Hepatocyte (in vitro differentiated cells): ENCODE measurements at regions not wholly inside any gene's neighbourhood (a gene's known extent, or its start where the extent isn't known, plus 50 kb on each side); places are given as distances from the start of the nearest gene placed in this dataset.
A peak's percentile ranks its signal among the peaks of the same experiment; 100 is the strongest.

Source experiments
- DNase-seq: peaks from one replicate; pipeline ENCODE4 v3.0.0-alpha.2; 2016; ENCODE audit warnings: low spot score
- H2AFZ ChIP-seq: fragments of 200-600 bp; sonication (generic); 2 replicates; pipeline ENCODE4 v1.6.0; 2016; ENCODE audit warnings: antibody characterized with exemption, mild to moderate bottlenecking
- H3K27ac ChIP-seq: fragments of 200-600 bp; sonication (generic); 2 replicates; pipeline ENCODE4 v1.5.1; 2016; ENCODE audit warnings: mild to moderate bottlenecking
- H3K27me3 ChIP-seq: fragments of 200-600 bp; sonication (generic); 2 replicates; pipeline ENCODE4 v1.6.1; 2016
- H3K36me3 ChIP-seq: fragments of 200-600 bp; sonication (generic); replicated peaks from 2 replicates; pipeline ENCODE4 v1.5.1; 2016; ENCODE audit warnings: low read depth; ENCODE audit not compliant: insufficient read depth
- H3K4me1 ChIP-seq: fragments of 200-600 bp; sonication (generic); 2 replicates; pipeline ENCODE4 v1.5.1; 2016; ENCODE audit warnings: mild to moderate bottlenecking, moderate library complexity; ENCODE audit not compliant: insufficient read depth
- H3K4me2 ChIP-seq: fragments of 200-600 bp; sonication (generic); 2 replicates; pipeline ENCODE4 v1.6.0; 2016
- H3K4me3 ChIP-seq: fragments of 200-600 bp; sonication (generic); 2 replicates; pipeline ENCODE4 v1.5.1; 2016; ENCODE audit warnings: mild to moderate bottlenecking
- H3K79me2 ChIP-seq: fragments of 200-600 bp; sonication (generic); 2 replicates; pipeline ENCODE4 v1.6.0; 2017; ENCODE audit warnings: mild to moderate bottlenecking
- H3K9me2 ChIP-seq: fragments of 200-600 bp; sonication (generic); replicated peaks from 2 replicates; pipeline ENCODE4 v1.6.0; 2017; ENCODE audit warnings: mild to moderate bottlenecking; ENCODE audit not compliant: insufficient read depth
- H3K9me3 ChIP-seq: fragments of 200-600 bp; sonication (generic); 2 replicates; pipeline ENCODE4 v1.5.1; 2016; ENCODE audit warnings: low read depth, mild to moderate bottlenecking
- H4K20me1 ChIP-seq: fragments of 200-600 bp; sonication (generic); 2 replicates; pipeline ENCODE4 v1.6.0; 2016; ENCODE audit warnings: mild to moderate bottlenecking; ENCODE audit not compliant: insufficient read depth, poor library complexity, severe bottlenecking
- CTCF ChIP-seq: fragments of 200-600 bp; sonication (generic); IDR thresholded peaks from 2 replicates; pipeline ENCODE4 v1.5.1; 2016; ENCODE audit warnings: antibody characterized with exemption, mild to moderate bottlenecking; ENCODE audit not compliant: poor library complexity
- EZH2 ChIP-seq: fragments of 200-600 bp; sonication (generic); IDR thresholded peaks from 2 replicates; pipeline ENCODE4 v1.6.1; 2016; ENCODE audit warnings: antibody characterized with exemption, mild to moderate bottlenecking, borderline replicate concordance
- EZH2phosphoT487 ChIP-seq: fragments of 200-600 bp; sonication (generic); IDR thresholded peaks from one replicate; pipeline ENCODE4 v1.6.1; 2018; ENCODE audit warnings: antibody characterized with exemption, mild to moderate bottlenecking, low read depth, moderate library complexity; ENCODE audit not compliant: unreplicated experiment, severe bottlenecking
- WGBS: methylation state at CpG from one replicate; pipeline ENCODE4 v1.1.6; 2016; ENCODE audit warnings: low lambda C conversion rate; ENCODE audit errors: missing lambda C conversion rate; 5-methylcytosine and 5-hydroxymethylcytosine counted together

DNA sequence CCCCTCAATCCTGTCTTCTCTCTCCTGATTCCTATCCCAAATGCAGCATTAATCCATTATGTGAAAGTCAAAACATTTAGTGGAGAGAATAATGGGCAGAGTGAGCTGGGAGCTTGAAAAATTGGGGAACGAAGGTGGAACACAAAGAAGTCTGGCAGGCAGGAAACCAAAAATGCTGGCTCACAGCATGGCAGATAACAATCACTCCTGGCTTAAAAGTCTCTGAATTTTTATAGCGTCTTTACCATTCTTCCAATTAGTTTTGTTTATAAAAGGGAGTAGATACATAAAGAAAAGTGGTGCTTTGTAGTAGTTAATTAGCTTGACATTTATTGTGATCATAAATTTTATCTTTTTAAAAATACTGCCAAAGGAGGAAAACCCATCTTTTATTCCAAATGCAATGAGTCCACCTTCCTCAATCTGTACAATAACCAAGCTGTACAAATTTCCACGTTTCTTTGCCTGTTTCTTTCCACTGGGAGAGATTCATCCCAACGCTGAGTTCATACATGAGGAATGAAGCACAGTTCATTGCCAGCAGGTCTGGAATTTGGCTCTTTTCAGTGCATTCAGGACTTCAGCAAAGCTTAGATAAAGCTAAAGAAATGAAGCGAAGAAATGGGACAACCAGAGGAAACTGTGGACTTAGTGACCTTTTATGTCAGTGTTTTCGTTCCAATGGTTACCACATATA is 174.7 kb downstream of the HMHB1 start:
- Histone ChIP-seq H3K4me3 (no peak overlapping the region), H3K9me3 (no peaks in the 10 kb centered on the region), H3K27ac (peak overlapping the region; percentile 73), H3K36me3 (no peaks in the 10 kb centered on the region), H3K27me3 (no peaks in the 10 kb centered on the region), H3K4me1 (peaks cover 15% of the 10 kb centered on the region), H3K4me2 (no peak overlapping the region), H3K9me2 (no peaks in the 10 kb centered on the region), H2AFZ (no peak overlapping the region), H3K79me2 (no peaks in the 10 kb centered on the region), H4K20me1 (no peaks in the 10 kb centered on the region)
- peak; percentile 17 for DNase-seq
- TF ChIP-seq EZH2 = no peak
- TF ChIP-seq CTCF = no peak
- no peak for TF ChIP-seq EZH2phosphoT487
- WGBS = 59% methylated on average over 6 of the region's 6 CpGs

DNA sequence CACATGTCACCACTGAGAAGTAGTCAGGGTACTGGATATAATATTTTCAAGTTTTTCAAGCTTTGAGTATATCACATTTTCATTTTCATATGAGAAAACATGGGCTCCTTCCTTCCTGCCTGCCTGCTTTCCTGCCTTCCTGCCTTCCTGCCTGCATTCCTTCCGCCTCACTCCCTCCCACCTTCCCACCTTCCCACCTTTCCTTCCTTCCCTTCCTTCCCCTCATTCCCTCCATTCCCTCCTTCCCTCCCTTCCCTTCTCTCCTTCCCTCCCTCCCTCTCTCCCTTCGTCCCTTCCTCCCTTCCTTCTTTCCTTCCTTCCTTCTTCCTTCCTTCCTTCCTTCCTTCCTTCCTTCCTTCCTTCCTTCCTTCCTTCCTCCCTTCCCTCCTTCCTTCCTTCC is 175.3 kb downstream of the HMHB1 start:
- no peak overlapping the region for H3K4me2 ChIP-seq
- H3K4me1 ChIP-seq = peaks cover 15% of the 10 kb centered on the region
- no peak overlapping the region for H3K4me3 ChIP-seq
- no peaks in the 10 kb centered on the region for H3K9me2 ChIP-seq
- peak overlapping the region; percentile 73 for H3K27ac ChIP-seq
- no peaks in the 10 kb centered on the region for H3K9me3 ChIP-seq
- no peak overlapping the region for H2AFZ ChIP-seq
- TF ChIP-seq EZH2 (no peak), EZH2phosphoT487 (no peak)
- H3K79me2 ChIP-seq = no peaks in the 10 kb centered on the region
- H3K27me3 ChIP-seq = no peaks in the 10 kb centered on the region
- H3K36me3 ChIP-seq = no peaks in the 10 kb centered on the region
- H4K20me1 ChIP-seq = no peaks in the 10 kb centered on the region
- no peak for DNase-seq
- WGBS = no CpG with 5 or more reads among the region's 2 CpGs

DNA sequence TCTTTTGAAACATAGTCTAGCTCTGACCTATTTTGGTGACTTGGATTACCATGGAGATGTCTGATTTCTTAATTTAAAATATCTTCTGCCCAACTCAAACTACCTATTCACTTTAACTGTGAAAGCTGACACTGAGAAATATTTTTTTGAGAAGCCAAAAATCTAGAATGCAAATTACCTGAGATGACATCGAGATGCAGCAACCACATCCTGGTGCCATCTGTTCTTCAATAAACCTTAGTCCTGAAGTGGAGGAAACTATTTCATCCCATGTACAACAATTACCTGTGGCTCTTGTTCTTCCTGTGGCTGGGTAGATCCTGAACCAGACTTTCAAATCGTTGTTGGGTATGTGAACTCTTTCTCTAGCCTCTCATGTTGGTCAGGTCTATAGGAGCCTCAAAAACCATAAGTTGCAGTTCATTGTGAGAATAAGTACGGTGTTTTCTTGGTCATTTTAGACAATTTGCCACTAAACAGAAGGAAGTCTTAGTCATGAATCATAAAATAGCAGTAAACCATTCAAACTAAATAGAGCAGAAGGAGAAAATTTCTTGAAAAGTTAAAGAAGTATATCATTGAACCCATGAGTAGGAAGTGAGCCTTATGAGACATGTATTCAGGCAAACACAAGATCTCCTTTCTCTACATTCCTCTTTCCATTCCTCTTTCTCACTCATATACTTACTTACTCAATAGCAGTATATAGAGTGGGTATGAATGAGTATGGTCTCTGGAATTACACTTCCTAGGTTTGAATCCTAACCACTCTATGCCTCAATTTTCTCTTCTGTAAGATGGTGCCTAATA is 176.0 kb downstream of the HMHB1 start:
- Histone ChIP-seq H2AFZ (no peak overlapping the region), H3K27ac (no peak overlapping the region), H3K79me2 (no peaks in the 10 kb centered on the region), H3K9me3 (no peaks in the 10 kb centered on the region), H3K9me2 (no peaks in the 10 kb centered on the region), H3K4me3 (no peak overlapping the region), H3K36me3 (no peaks in the 10 kb centered on the region), H3K4me1 (peaks cover 15% of the 10 kb centered on the region), H3K4me2 (no peak overlapping the region), H3K27me3 (no peaks in the 10 kb centered on the region), H4K20me1 (no peaks in the 10 kb centered on the region)
- DNase-seq = no peak
- 91% methylated on average over 3 of the region's 3 CpGs for WGBS
- TF ChIP-seq EZH2phosphoT487 (no peak), CTCF (no peak), EZH2 (no peak)

GRCh38 chr5:143992496-143992895 is 178.0 kb downstream of the YIPF5 start:
- Histone ChIP-seq H3K79me2 (no peaks in the 10 kb centered on the region), H3K9me3 (no peaks in the 10 kb centered on the region), H3K4me2 (no peak overlapping the region), H3K36me3 (no peaks in the 10 kb centered on the region), H3K4me3 (no peak overlapping the region), H3K9me2 (no peaks in the 10 kb centered on the region), H3K27ac (no peak overlapping the region), H3K27me3 (no peaks in the 10 kb centered on the region), H4K20me1 (no peaks in the 10 kb centered on the region), H2AFZ (no peak overlapping the region), H3K4me1 (no peaks in the 10 kb centered on the region)
- WGBS = 81% methylated on average over 1 of the region's 1 CpG
- TF ChIP-seq CTCF (no peak), EZH2phosphoT487 (no peak), EZH2 (no peak)
- no peak for DNase-seq
